Loucy (cell line): ENCODE measurements at regions not wholly inside any gene's neighbourhood (a gene's known extent, or its start where the extent isn't known, plus 50 kb on each side); places are given as distances from the start of the nearest gene placed in this dataset.
A peak's percentile ranks its signal among the peaks of the same experiment; 100 is the strongest.

Experiments
- H2AFZ ChIP-seq: fragments of 200-600 bp; sonication (generic); 2 replicates; pipeline ENCODE4 v1.6.0; 2016; ENCODE audit warnings: antibody characterized with exemption, mild to moderate bottlenecking, low read length, moderate library complexity
- H3F3A ChIP-seq: fragments of 200-600 bp; 2 replicates; pipeline ENCODE4 v1.6.0; 2016; ENCODE audit warnings: antibody characterized with exemption, low read depth, mild to moderate bottlenecking
- H3K27me3 ChIP-seq: fragments of 200-600 bp; sonication (generic); 2 replicates; pipeline ENCODE4 v1.6.1; 2014; ENCODE audit warnings: low read length, mild to moderate bottlenecking; ENCODE audit not compliant: insufficient read depth, poor library complexity, severe bottlenecking
- H3K36me3 ChIP-seq: fragments of 200-600 bp; sonication (generic); 2 replicates; pipeline ENCODE4 v1.6.1; 2016; ENCODE audit warnings: low read length; ENCODE audit not compliant: insufficient read depth
- H3K4me1 ChIP-seq: fragments of 200-600 bp; sonication (generic); 2 replicates; pipeline ENCODE4 v1.5.1; 2014; ENCODE audit warnings: low read length, mild to moderate bottlenecking; ENCODE audit not compliant: insufficient read depth, poor library complexity, severe bottlenecking
- H3K4me2 ChIP-seq: fragments of 200-600 bp; sonication (generic); 2 replicates; pipeline ENCODE4 v1.6.0; 2014; ENCODE audit warnings: antibody characterized with exemption, low read length, low read depth, mild to moderate bottlenecking; ENCODE audit not compliant: poor library complexity, severe bottlenecking
- H3K4me3 ChIP-seq: fragments of 200-600 bp; sonication (generic); 2 replicates; pipeline ENCODE4 v1.5.1; 2014; ENCODE audit warnings: low read length, mild to moderate bottlenecking, mixed read lengths; ENCODE audit not compliant: poor library complexity, severe bottlenecking
- H3K79me2 ChIP-seq: fragments of 200-600 bp; sonication (generic); 2 replicates; pipeline ENCODE4 v1.6.1; 2014; ENCODE audit warnings: low read length; ENCODE audit not compliant: insufficient read depth
- H3K9ac ChIP-seq: fragments of 200-600 bp; sonication (generic); 2 replicates; pipeline ENCODE4 v1.6.0; 2014; ENCODE audit warnings: mild to moderate bottlenecking, low read depth, low read length, moderate library complexity; ENCODE audit not compliant: poor library complexity, severe bottlenecking
- H3K9me2 ChIP-seq: fragments of 200-600 bp; sonication (generic); replicated peaks from 2 replicates; pipeline ENCODE4 v1.6.1; 2016; ENCODE audit warnings: low read depth, low read length, mixed read lengths
- H3K9me3 ChIP-seq: fragments of 200-600 bp; sonication (generic); 2 replicates; pipeline ENCODE4 v1.6.1; 2014; ENCODE audit warnings: mild to moderate bottlenecking, antibody characterized with exemption, low read length, low read depth; ENCODE audit not compliant: insufficient read depth
- H4K20me1 ChIP-seq: fragments of 200-600 bp; sonication (generic); 2 replicates; pipeline ENCODE4 v1.6.0; 2014; ENCODE audit warnings: antibody characterized with exemption, low read length, mild to moderate bottlenecking; ENCODE audit not compliant: insufficient read depth, poor library complexity, severe bottlenecking
- EZH2phosphoT487 ChIP-seq: fragments of 200-600 bp; IDR thresholded peaks from 2 replicates; pipeline ENCODE4 v1.6.1; 2018; ENCODE audit warnings: antibody characterized with exemption, mild to moderate bottlenecking, moderate library complexity, borderline replicate concordance
- TF ChIP-seq, protein P1 (sequence below): fragments of 200-600 bp; sonication (generic); conservative IDR thresholded peaks from 2 replicates; pipeline ENCODE4 v1.5.1; 2014; ENCODE audit warnings: mild to moderate bottlenecking, antibody characterized with exemption, low read length

GRCh38 chr4:54487491-54487890 is 170.3 kb upstream of the KIT start:
- no peak overlapping the region for H3K9ac ChIP-seq
- no peaks in the 10 kb centered on the region for H3K79me2 ChIP-seq
- no peaks in the 10 kb centered on the region for H3K9me3 ChIP-seq
- H3K4me2 ChIP-seq: no peak overlapping the region
- no peak for TF ChIP-seq EZH2phosphoT487
- H3K4me1 ChIP-seq: no peaks in the 10 kb centered on the region
- H3F3A ChIP-seq: no peaks in the 10 kb centered on the region
- H3K9me2 ChIP-seq: no peaks in the 10 kb centered on the region
- no peak overlapping the region for H3K4me3 ChIP-seq
- no peaks in the 10 kb centered on the region for H3K27me3 ChIP-seq
- H2AFZ ChIP-seq: no peak overlapping the region
- H4K20me1 ChIP-seq: no peaks in the 10 kb centered on the region
- H3K36me3 ChIP-seq: no peaks in the 10 kb centered on the region

- Histone ChIP-seq H3K4me3 (no peak overlapping the region), H3F3A (no peaks in the 10 kb centered on the region), H4K20me1 (no peaks in the 10 kb centered on the region), H3K9ac (no peak overlapping the region), H3K36me3 (no peaks in the 10 kb centered on the region), H3K4me1 (peaks cover 33% of the 10 kb centered on the region), H3K9me2 (no peaks in the 10 kb centered on the region), H3K4me2 (no peak overlapping the region), H2AFZ (no peak overlapping the region), H3K9me3 (no peaks in the 10 kb centered on the region), H3K27me3 (no peaks in the 10 kb centered on the region), H3K79me2 (no peaks in the 10 kb centered on the region)
- TF ChIP-seq, protein P1, sequence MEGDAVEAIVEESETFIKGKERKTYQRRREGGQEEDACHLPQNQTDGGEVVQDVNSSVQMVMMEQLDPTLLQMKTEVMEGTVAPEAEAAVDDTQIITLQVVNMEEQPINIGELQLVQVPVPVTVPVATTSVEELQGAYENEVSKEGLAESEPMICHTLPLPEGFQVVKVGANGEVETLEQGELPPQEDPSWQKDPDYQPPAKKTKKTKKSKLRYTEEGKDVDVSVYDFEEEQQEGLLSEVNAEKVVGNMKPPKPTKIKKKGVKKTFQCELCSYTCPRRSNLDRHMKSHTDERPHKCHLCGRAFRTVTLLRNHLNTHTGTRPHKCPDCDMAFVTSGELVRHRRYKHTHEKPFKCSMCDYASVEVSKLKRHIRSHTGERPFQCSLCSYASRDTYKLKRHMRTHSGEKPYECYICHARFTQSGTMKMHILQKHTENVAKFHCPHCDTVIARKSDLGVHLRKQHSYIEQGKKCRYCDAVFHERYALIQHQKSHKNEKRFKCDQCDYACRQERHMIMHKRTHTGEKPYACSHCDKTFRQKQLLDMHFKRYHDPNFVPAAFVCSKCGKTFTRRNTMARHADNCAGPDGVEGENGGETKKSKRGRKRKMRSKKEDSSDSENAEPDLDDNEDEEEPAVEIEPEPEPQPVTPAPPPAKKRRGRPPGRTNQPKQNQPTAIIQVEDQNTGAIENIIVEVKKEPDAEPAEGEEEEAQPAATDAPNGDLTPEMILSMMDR: no peak
- TF ChIP-seq EZH2phosphoT487: no peak
Measured at GRCh38 chr4:54493862-54494261, 163.9 kb upstream of the KIT start.

DNA sequence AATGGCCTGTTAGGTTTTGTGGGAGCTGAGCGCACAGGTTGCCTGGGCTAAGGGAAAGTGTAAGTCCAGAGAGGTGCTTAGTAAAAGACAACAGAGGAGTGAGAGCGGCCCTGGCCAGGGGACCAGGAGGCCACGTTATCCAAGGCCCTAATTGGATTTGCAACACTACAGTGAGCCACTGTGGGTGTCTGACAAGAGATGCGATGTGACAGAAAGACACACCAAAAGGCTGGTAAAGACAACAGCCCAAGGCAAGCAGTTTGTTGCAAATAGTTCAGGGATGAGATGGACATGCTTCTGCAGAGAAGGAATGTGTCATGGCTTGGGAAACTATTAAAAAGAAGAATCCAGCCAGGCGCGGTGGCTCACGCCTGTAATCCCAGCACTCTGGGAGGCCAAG is 162.7 kb upstream of the KIT start:
- Histone ChIP-seq H3K9me2 (no peaks in the 10 kb centered on the region), H3K9ac (no peak overlapping the region), H3K27me3 (no peaks in the 10 kb centered on the region), H3K4me2 (no peak overlapping the region), H2AFZ (no peak overlapping the region), H3K79me2 (no peaks in the 10 kb centered on the region), H4K20me1 (no peaks in the 10 kb centered on the region), H3K4me3 (no peak overlapping the region), H3K36me3 (no peaks in the 10 kb centered on the region), H3F3A (no peaks in the 10 kb centered on the region), H3K4me1 (peaks cover 45% of the 10 kb centered on the region), H3K9me3 (no peaks in the 10 kb centered on the region)
- TF ChIP-seq, protein P1: no peak
- TF ChIP-seq EZH2phosphoT487: no peak

DNA sequence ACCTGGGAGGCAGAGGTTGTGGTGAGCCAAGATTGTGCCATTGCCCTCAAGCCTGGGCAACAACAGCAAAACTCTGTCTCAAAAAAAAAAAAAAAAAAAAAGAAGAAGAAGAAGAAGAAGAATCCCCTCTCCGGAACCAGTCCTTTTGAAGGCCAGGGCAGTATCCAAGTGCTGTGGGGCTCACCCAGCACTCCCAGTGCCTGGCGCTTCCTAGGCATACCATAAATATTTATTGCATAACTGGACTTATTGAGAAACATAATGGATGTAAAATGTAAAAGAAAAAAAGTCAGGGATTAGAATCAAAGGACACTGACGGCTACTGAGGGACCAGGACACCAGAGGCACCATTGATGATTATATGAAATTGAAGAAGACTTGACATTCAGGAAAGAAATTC is 162.1 kb upstream of the KIT start:
- Histone ChIP-seq H3K27me3 (no peaks in the 10 kb centered on the region), H2AFZ (no peak overlapping the region), H3K4me2 (peak overlapping the region; percentile 63), H3K9me3 (no peaks in the 10 kb centered on the region), H3F3A (no peaks in the 10 kb centered on the region), H3K4me3 (no peak overlapping the region), H3K36me3 (no peaks in the 10 kb centered on the region), H3K4me1 (peaks cover 45% of the 10 kb centered on the region), H3K79me2 (no peaks in the 10 kb centered on the region), H3K9ac (no peak overlapping the region), H4K20me1 (no peaks in the 10 kb centered on the region), H3K9me2 (no peaks in the 10 kb centered on the region)
- TF ChIP-seq EZH2phosphoT487: no peak
- TF ChIP-seq, protein P1: no peak
